ENCODE measurements at regions not wholly inside any gene's neighbourhood (a gene's known extent, or its start where the extent isn't known, plus 50 kb on each side); places are given as distances from the start of the nearest gene placed in this dataset.
"Not testable (repeated sequence)": the region's sequence is repeated elsewhere in the genome, so short reads cannot be mapped to it uniquely, and the experiment has no call there.

DNA sequence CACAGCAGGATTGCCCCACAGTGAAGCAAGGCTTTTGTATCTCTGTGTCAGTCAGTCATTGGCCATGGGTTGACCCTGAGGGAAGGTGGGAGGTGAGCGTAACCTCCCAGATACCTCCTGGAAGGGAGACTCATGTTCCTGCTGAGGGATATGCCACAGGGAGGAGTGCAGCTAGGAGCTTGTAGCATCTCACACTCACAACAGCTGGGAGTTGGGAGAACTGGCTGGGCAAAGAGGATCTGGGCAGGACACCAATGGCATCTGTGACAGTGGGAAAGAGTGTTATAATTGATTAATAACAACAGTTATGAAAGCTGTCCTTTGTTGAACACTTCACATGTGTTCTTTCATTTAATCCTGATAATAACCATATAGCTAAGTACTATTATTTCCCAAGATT is 171.0 kb downstream of the TLE3 start:
- no peak for DNase-seq (ENCODE audit: low read depth in 2 of 3, low spot score in 2 of 3)

DNA sequence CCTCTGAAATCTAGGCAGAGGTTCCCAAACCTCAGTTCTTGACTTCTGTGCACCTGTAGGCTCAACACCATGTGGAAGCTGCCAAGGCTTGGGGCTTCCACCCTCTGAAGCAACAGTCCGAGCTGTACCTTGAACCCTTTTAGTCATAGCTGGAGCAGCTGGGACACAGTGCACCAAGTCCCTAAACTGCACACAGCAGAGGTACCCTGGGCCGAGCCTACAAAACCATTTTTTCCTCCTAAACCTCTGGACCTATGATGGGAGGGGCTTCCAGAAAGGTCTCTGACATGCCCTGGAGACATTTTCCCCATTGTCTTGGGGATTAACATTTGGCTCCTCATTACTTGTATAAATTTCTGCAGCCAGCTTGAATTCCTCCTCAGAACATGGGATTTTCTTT is 168.8 kb downstream of the TLE3 start:
- DNase-seq (ENCODE audit: low read depth in 2 of 3, low spot score in 2 of 3): not testable (repeated sequence)

DNA sequence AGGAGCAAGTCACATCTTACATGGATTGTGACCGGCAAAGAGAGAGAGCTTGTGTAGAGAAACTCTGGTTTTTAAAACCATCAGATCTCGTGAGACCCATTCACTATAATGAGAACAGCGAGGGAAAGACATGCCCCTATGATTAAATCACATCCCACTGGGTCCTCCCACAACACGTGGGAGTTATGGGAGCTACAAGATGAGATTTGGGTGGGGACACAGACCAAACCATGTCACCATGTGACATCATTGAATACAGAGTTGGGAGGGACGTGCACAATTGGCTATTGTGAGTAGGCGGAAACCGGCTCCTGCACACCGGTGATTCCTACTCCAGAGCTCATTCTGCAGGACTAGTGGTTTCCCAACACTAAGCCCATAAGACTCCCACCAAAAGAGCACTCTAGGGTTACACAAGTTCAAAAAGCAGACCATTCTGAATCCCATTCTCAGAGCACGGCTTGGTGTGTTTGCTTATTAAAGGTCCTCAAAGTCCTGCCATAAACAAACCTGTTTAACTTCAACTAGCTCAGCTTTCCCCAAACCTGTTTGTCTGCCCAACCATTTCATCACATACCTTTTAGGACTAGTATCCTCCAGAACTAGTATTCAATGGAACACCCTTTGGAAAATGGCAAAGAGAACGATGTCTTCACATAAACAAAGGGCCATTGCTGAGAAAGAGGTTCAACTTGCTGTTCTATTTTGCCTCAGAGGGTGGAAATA is 167.6 kb downstream of the TLE3 start:
- DNase-seq (ENCODE audit: low read depth in 2 of 3, low spot score in 2 of 3): no peak

DNA sequence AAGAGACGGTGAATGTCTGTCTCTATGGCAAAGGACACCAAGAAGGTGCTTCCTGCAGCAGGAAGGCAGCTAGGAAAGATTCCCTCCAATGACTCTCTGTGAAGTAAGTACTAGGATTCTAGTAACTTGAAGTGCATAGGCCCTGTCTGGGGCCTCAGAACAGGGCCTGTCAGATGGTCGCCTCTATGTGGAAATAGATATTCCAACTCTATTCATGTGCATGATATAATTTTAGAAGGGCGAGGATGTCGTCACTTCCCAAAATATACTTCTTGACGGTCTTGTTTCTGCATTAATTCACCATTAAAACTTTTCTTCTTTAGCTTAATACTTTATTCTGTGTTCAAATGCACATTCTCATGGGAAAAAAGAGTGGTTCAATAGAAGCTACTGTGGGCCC is 167.0 kb downstream of the TLE3 start:
- DNase-seq (ENCODE audit: low read depth in 2 of 3, low spot score in 2 of 3): no peak

DNA sequence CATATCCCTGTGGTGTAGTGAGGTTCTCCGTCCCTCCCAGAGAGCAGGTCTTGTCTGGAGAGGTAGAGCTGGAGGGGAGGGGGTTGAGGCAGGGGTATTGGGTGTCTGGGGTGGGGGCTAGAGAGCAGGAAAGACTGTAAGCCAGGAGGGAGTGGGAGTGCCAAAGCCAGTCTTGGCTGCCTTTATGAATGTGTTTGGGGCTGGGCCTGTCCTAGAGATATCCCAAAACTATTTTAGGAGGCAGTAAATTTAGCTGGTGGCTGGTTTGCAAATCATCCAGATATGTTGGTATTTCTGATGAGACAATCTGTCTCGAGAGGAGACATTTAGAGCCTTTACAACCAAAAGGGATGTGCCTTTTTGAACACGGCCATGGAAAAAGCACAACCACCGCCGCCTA is 166.6 kb downstream of the TLE3 start:
- DNase-seq (ENCODE audit: low read depth in 2 of 3, low spot score in 2 of 3): no peak

DNA sequence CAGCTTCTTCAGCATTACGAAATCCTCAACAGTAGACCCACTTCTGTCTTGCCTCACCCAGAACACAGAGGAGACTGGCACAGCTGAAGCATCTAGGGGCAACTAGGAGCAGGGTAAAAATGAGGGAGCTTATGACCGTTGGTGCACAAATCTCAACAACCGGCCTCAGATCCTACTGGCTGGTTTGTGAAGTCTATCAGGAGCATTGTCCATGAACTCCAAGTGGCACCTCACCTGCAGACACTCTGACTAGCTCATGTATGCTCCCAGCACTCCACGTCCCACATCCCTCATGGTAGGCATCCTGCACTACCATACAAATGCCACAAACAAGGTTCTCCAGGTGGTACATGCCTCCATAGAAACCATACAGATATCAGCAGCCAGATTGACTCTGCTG is 163.1 kb downstream of the TLE3 start:
- DNase-seq (ENCODE audit: low read depth in 2 of 3, low spot score in 2 of 3): no peak

DNA sequence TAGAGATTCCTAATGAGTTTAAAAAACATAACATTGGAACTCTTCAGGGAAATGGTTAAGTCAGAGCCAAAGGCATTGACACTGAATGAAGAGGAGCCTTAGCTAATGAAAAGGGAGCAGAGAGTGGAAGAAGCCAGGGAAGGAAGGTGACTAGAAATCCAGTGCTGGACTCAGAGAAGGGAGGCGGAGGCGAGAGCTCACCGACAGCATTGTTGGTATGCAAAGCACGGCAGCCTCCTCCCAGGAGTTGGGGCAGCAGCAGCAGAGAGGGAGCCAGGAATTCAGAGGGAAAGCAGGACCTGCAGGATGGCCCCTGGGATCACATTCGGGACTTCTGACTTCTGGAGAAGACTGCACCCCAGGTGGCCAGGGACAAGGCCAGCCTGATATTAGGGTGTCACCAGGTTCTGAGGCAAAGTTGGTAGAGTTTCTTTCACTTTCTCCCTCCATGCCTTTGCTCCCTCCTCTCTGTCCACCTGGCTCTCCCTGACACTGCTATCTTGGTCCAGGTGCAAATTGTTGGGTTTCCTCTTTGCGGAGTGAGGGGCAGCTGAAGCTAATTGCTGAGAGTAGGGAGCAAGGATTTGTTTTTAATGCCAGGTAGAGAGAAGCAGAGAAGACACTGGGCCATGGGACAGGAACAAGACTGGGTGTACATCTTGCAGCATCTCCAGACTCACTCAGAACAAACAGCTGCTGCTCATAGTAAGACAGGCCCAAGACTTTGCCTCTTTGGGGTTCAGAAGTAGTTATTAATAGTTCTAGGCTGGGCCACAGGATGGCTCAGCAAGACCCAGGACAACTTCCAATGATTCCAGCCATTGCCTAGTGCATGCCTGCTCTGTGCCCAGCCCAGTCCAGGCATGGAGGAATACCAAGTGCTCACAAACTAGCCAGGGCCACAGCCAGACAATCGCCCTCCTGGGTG is 157.9 kb downstream of the TLE3 start:
- no peak for DNase-seq (ENCODE audit: low read depth in 2 of 3, low spot score in 2 of 3)

DNA sequence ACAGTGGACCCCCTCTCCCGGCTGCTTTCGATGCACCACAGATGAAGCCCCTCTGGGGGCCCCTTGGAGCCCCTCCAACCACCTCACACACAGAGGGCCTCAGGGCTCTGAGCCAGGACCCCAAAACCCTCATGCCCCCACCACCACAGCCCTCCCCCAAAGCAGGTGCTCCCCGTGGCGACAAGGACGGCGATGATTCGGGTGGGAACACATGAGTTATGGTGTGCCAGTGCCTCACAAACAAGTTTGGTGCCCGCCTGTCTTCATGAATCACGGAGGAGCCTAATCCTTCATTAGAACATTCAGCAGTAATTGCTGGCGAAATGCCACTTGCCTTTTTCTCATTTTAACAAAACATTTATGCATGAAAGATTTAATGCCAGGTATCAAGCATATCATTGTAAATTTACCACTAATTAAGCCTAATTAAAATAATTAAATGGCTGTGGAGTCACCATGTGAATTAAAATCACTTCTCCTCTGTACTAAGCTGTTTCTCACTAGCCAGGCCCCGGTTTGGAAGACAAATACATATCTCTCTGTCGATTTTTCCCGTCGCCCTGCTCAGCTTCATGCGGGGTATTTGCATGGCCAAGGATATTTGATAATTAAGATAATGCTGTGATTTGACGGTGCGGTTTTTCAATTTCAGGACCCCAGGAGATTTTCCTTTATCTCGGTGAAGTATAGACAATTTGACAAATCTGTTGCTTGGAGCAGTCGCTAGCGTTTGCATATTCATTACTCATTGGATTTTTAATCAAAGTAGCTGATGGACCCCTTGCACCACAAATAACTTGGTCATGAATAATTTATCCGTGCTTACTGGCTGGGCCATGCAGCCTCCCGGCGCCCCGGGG is 157.0 kb downstream of the TLE3 start:
- no peak for DNase-seq (ENCODE audit: low read depth in 2 of 3, low spot score in 2 of 3)

DNA sequence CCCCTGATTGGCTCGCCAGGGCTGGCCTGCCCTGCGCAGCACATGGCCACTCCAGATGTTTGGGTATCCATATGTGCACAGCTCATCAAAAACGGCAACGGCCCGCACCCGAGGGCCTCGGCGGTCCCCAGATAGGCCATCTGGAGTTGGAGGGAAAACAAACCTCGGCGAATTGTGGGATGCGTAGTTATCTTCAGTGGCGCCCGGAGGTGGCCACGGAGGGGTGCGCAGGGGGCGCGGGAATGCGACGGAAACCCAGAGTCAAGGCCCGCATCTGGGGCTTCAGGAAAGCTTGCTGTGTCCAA is 156.5 kb downstream of the TLE3 start:
- DNase-seq (ENCODE audit: low read depth in 2 of 3, low spot score in 2 of 3): no peak

DNA sequence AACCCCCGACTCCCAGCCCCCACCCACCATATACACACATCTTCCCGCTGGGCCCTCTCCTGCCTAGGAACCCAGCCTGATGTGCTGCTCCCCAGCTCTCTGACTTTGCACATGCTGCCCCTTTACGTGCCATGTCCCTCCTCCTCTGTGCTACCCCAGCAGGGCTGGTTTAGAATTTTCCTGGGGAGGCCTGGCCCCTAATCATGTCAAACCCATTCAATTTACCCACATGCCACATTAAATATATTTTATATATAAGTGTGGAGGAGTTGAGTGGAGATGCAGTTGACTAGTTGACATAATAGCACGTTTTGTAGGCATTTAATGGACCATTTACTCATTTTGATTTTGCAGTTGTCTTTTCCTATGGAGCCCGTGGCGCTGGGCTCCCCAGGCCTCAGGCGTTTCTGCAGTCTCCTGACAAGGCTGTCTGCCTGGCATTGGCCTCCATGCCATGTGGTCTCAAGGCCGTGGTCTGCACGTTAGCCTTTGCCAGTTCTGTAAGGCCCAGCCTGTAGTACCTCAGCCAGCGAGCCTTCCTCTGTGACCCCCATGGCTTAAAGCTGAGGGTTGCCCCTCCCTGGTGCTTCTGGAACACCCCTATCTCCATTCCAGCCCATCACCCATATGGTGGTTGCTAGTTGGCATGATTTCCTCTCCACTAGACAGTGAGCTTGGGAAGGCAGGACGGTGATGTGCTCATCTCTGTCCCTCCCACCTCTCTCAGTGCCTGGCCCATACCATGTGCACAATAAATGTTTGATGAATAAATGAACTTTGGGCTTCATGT is 155.8 kb downstream of the TLE3 start:
- no peak for DNase-seq (ENCODE audit: low read depth in 2 of 3, low spot score in 2 of 3)

DNA sequence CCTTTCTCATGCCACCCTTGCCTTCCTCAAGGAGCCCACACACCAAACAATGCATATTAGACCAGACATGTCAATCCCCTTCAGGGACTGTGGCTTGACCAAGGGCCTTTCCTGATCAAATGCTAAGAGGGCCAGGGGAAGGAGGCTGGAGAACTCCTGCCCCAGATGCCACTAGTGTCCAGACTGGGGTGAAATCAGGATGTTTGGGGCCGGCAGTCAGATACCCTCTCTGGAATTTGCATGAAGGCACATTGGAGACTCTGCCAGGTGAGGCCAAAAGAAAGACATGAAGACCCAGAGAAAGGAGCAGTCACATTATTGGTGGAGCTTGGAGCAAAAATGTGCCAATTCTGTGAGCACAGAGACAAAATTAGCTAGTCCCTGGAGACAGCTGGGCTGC is 154.1 kb downstream of the TLE3 start:
- DNase-seq (ENCODE audit: low read depth in 2 of 3, low spot score in 2 of 3): no peak

DNA sequence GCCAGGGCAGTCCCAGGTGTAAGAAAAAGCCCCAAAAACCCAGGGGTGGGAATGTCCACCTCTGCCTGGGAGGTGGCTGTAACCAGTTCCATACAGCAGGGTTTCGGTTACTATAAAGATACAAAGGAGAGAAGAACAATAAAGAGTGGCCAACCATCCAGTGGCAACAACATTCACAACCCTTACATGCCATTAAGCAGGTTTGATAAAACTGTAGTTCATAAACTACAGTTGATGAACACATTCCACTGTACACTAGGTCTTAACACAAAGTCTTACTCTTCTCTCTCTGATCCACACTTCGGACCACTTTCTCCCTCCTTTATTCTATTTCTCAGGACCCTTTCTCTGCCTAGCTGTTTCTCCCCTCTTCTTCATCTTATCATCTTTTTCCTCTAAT is 152.0 kb downstream of the TLE3 start:
- no peak for DNase-seq (ENCODE audit: low read depth in 2 of 3, low spot score in 2 of 3)

DNA sequence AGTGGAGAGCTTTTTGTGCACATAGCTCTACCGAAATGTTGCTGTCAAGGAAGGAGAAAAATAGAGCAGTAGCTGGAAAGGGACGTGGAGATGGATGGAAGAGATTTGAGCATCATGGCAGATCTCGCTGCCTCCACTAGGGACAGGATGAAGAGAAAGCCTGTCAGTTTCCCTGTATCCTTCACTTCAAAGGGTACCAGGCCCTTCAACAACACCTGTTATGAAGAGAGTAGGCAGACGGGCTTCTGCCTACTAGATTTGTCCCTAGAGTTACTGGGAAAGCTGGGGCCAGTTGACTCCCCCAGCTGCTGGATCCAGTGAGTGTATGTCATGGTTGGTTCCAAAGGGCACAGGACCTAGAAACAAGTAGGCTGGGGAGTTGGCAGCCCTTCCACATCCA is 150.8 kb downstream of the TLE3 start:
- DNase-seq (ENCODE audit: low read depth in 2 of 3, low spot score in 2 of 3): no peak

DNA sequence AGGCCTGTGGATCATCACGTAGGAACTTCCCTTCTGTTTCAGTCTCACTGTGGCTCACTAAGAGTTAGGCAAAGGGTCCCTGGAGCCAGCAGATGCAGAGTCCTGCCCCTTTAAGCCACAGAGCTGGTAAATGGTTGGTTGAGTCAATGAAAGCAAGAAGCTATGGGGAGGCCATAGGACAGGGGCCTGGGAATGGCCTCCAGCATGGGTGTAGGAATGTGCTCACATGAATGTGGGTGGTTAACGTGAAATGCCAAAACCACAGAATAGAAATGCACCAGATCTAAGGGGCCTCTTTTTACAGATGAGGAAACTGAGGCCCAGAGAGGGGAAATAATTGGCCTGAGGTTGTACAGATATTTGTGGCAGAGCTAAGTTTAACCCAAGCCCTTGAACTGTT is 150.3 kb downstream of the TLE3 start:
- no peak for DNase-seq (ENCODE audit: low read depth in 2 of 3, low spot score in 2 of 3)

DNA sequence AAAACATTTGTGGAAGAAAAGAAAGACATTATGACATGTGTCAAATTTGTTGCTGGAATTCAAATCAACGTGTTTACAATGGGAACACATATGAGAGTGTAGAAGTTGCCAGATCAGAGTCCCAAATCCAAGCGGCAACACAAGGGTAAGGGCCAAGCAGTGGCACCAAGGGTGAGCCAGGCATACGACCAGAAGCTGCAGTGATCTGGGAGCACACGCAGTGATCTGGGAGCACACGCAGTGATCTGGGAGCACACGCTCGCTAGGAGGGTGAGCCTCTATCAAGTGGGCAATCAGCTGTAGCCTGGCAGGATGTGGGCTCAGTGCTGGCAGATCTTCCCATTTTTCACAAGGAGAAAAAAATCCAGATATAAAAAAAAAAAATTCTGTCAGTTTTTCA is 148.2 kb downstream of the TLE3 start:
- no peak for DNase-seq (ENCODE audit: low read depth in 2 of 3, low spot score in 2 of 3)

DNA sequence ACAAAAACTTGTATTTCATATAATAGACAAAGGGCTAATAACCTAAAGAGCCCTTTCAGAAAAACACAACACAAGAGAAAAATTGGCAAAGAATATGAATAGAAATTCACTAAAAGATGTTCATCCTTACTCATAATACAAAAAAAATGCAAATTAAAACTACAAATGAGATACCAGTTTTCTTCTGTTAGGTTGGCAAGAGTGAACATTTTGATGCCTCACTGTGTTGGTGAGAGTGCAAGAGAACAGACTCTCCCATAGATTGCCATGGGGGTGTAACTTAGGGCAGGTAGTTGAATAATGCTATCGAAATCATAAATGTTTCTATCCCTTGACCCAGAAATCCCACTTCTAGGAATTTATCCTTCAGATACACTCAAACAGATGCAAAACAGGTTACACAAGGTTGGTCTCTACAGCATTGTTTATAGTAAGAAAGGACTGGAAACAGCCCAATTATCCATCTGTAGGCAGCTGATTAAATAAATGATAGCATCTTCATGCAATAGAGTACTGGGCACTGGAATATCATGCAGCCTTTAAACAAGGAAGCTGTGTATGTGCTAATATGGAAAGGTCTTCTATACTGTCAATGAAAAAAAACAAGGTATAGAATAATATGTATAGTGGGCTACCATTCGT is 146.3 kb downstream of the TLE3 start:
- no peak for DNase-seq (ENCODE audit: low read depth in 2 of 3, low spot score in 2 of 3)

DNA sequence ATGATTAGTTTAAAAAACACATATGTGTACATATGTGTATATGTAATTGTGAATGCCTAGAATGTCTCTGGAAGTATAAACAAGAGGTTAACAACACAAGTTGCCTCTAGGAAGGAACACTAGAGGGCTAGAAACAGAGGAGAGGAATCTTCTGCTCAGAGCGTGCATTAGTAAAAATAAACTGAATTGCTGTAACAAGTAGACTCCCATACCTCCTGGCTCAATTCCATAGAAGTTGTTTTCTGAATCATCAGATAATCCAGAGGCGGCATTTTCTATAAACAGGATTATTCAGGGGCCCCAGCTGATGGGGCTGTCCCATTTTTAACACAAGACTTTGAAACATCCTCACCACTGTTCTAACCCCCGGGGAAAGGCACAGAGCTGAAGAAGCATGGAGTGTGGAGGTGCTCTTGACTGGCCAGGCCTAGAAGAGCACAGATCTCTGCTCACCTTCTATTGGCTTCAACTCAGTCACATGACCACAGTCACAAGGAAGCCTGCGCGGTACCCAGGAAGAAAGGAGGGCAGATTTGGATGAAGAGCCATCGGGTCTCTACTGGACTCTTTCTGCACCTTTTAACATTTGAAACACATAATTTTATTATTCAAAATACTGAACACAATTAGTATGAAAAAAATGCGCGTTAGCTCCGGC is 145.7 kb downstream of the TLE3 start:
- DNase-seq (ENCODE audit: low read depth in 2 of 3, low spot score in 2 of 3): no peak

DNA sequence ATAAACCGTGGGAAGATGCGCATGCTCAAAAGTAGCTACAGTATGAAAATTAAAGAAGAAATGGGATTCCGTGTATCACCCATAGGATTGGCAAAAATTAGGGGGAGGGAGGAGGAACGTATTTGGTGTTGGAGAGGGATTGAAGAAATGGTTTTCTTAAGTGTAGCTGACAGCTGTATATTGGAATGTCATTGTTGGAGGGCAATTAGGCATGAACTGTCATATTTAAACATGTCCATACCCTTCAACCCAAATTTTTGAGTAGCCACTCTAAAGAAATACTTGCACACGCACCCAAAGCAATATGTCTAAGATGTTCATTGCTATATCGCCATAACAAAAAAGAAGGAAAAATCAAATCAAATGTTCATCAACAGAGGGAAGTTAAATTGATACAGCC is 144.7 kb downstream of the TLE3 start:
- no peak for DNase-seq (ENCODE audit: low read depth in 2 of 3, low spot score in 2 of 3)

DNA sequence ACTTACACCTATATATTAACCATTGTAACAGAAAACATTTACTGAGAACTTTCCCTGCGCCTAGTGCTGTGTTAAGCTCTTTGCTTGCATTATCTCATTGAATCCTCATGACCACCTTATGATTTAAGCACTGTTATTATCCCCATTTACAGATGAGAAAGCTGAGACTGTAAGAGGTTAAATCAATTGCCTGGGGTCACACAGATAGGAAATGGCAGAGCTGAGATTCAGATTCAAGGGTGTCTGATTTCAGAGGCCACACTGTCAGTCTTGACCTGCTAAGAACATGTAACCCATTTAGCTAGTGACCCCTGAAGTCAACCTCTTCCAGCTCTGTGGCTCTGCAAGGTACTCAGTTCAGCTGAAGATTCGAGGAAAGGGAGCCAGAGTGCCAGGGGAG is 143.9 kb downstream of the TLE3 start:
- DNase-seq (ENCODE audit: low read depth in 2 of 3, low spot score in 2 of 3): no peak

DNA sequence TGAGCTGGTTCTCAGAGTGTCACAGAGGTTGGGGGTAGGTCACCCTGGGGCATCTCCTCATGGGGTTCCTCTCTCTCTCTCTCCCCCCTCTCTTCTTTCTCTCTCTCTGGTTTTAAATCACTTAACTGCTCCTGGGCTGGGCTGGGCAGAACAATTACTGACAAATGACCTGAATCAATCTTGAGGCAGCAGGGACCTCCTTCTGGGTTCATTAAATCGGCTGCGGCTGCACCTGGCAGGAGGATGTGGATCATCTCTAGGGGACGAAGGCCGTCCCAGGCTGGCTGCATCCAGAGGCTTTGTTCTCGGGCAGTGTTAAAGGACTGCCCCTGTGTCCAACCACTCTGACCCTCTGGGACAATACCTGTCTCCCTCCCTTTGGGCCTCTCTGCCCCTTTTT is 143.1 kb downstream of the TLE3 start:
- no peak for DNase-seq (ENCODE audit: low read depth in 2 of 3, low spot score in 2 of 3)
